H9 (cell line): ENCODE measurements at regions not wholly inside any gene's neighbourhood (a gene's known extent, or its start where the extent isn't known, plus 50 kb on each side); places are given as distances from the start of the nearest gene placed in this dataset.

Source experiments
- DNase-seq: peaks from one replicate; pipeline ENCODE4 v3.0.0-alpha.2; 2017
- H2AFZ ChIP-seq: one replicate; pipeline ENCODE4 v1.6.1; 2013; ENCODE audit warnings: mild to moderate bottlenecking, low read length, control low read depth, moderate library complexity
- H2AK5ac ChIP-seq: 2 replicates; pipeline ENCODE4 v1.6.1; 2013; ENCODE audit warnings: low read length, control low read depth, mixed read lengths; ENCODE audit not compliant: insufficient read length
- H2BK120ac ChIP-seq: one replicate; pipeline ENCODE4 v1.6.1; 2013; ENCODE audit warnings: low read depth, mild to moderate bottlenecking, low read length, control low read depth, inconsistent platforms; ENCODE audit not compliant: poor library complexity, severe bottlenecking
- H2BK12ac ChIP-seq: 2 replicates; pipeline ENCODE4 v1.6.1; 2013; ENCODE audit warnings: low read length, control low read depth, mixed read lengths, low read depth; ENCODE audit not compliant: insufficient read length
- H2BK15ac ChIP-seq: 2 replicates; pipeline ENCODE4 v1.6.1; 2013; ENCODE audit warnings: low read depth, low read length, control low read depth
- H2BK20ac ChIP-seq: one replicate; pipeline ENCODE4 v1.6.1; 2013; ENCODE audit warnings: low read depth, mild to moderate bottlenecking, low read length, control low read depth, inconsistent platforms; ENCODE audit not compliant: poor library complexity, severe bottlenecking
- H2BK5ac ChIP-seq: 2 replicates; pipeline ENCODE4 v1.6.1; 2013; ENCODE audit warnings: low read length, control low read depth, mixed read lengths; ENCODE audit not compliant: insufficient read length
- H3K14ac ChIP-seq: 2 replicates; pipeline ENCODE4 v1.6.1; 2013; ENCODE audit warnings: low read length, control low read depth; ENCODE audit not compliant: insufficient read depth
- H3K18ac ChIP-seq: 2 replicates; pipeline ENCODE4 v1.6.1; 2013; ENCODE audit warnings: low read depth, mild to moderate bottlenecking, mixed read lengths, low read length, control low read depth; ENCODE audit not compliant: insufficient read length
- H3K23ac ChIP-seq: 2 replicates; pipeline ENCODE4 v1.6.1; 2013; ENCODE audit warnings: low read length, control low read depth, mixed read lengths, low read depth; ENCODE audit not compliant: insufficient read length
- H3K23me2 ChIP-seq: 2 replicates; pipeline ENCODE4 v1.6.1; 2013; ENCODE audit warnings: low read depth, mild to moderate bottlenecking, mixed read lengths, low read length, control low read depth; ENCODE audit not compliant: insufficient read length, poor library complexity, severe bottlenecking
- H3K27ac ChIP-seq: 2 replicates; pipeline ENCODE4 v1.5.1; 2013; ENCODE audit warnings: low read length, control low read depth, mixed read lengths, low read depth; ENCODE audit not compliant: insufficient read length
- H3K27me3 ChIP-seq: 2 replicates; pipeline ENCODE4 v1.6.1; 2013; ENCODE audit warnings: low read length, control low read depth, inconsistent platforms; ENCODE audit not compliant: insufficient read depth
- H3K4ac ChIP-seq: 2 replicates; pipeline ENCODE4 v1.6.1; 2013; ENCODE audit warnings: low read depth, mild to moderate bottlenecking, control low read depth, inconsistent platforms, low read length, moderate library complexity
- H3K4me1 ChIP-seq: 2 replicates; pipeline ENCODE4 v1.6.1; 2013; ENCODE audit warnings: low read length, control low read depth, inconsistent platforms; ENCODE audit not compliant: insufficient read depth
- H3K4me2 ChIP-seq: 2 replicates; pipeline ENCODE4 v1.6.1; 2013; ENCODE audit warnings: low read length, control low read depth, mixed read lengths; ENCODE audit not compliant: insufficient read length, insufficient read depth
- H3K56ac ChIP-seq: 2 replicates; pipeline ENCODE4 v1.6.1; 2013; ENCODE audit warnings: low read depth, mild to moderate bottlenecking, mixed read lengths, low read length, control low read depth; ENCODE audit not compliant: insufficient read length
- H3K79me1 ChIP-seq: 2 replicates; pipeline ENCODE4 v1.6.1; 2013; ENCODE audit warnings: low read depth, mild to moderate bottlenecking, moderate library complexity, low read length, control low read depth, inconsistent platforms; ENCODE audit not compliant: insufficient read depth, poor library complexity, severe bottlenecking
- H3K79me2 ChIP-seq: 2 replicates; pipeline ENCODE4 v1.6.1; 2013; ENCODE audit warnings: low read length, control low read depth, inconsistent platforms; ENCODE audit not compliant: insufficient read depth
- H3K9ac ChIP-seq: 2 replicates; pipeline ENCODE4 v1.6.1; 2013; ENCODE audit warnings: low read length, control low read depth, mixed read lengths; ENCODE audit not compliant: insufficient read length; ENCODE audit errors: extremely low read depth
- H3K9me3 ChIP-seq: one replicate; pipeline ENCODE4 v1.6.1; 2013; ENCODE audit warnings: low read depth, low read length, inconsistent platforms; ENCODE audit not compliant: control insufficient read depth
- H3T11ph ChIP-seq: one replicate; pipeline ENCODE4 v1.6.1; 2013; ENCODE audit warnings: mild to moderate bottlenecking, low read length, control low read depth, inconsistent platforms
- H4K20me1 ChIP-seq: one replicate; pipeline ENCODE4 v1.6.1; 2013; ENCODE audit not compliant: control insufficient read depth, insufficient read length, insufficient read depth
- H4K5ac ChIP-seq: 2 replicates; pipeline ENCODE4 v1.6.1; 2013; ENCODE audit warnings: low read depth, mild to moderate bottlenecking, mixed read lengths, low read length, control low read depth; ENCODE audit not compliant: insufficient read length
- H4K8ac ChIP-seq: replicated peaks from 2 replicates; pipeline ENCODE4 v1.6.1; 2013; ENCODE audit warnings: low read length, control low read depth, mixed read lengths, low read depth; ENCODE audit not compliant: insufficient read length
- H4K91ac ChIP-seq: 2 replicates; pipeline ENCODE4 v1.6.1; 2013; ENCODE audit warnings: low read depth, mild to moderate bottlenecking, moderate library complexity, mixed read lengths, low read length, control low read depth; ENCODE audit not compliant: insufficient read length
- H3K27ac Mint-ChIP-seq, 3 experiments: 2 replicates in 2 of 3; 3 replicates in 1 of 3; pipeline ENCODE4 v1.8.0; 2020 to 2021; ENCODE audit warnings: mixed read lengths in 3 of 3, mild to moderate bottlenecking in 1 of 3, moderate library complexity in 1 of 3
- H3K27me3 Mint-ChIP-seq: 2 replicates; pipeline ENCODE4 v1.8.0; 2021; ENCODE audit warnings: low read depth, mild to moderate bottlenecking, moderate library complexity, mixed read lengths
- H3K36me3 Mint-ChIP-seq, 3 experiments: 2 replicates in 2 of 3; 3 replicates in 1 of 3; pipeline ENCODE4 v1.8.0; 2020 to 2021; ENCODE audit warnings: low read depth in 3 of 3, mixed read lengths in 3 of 3; ENCODE audit not compliant: insufficient read depth in 1 of 3
- H3K4me1 Mint-ChIP-seq, 2 experiments: 2 replicates each; pipeline ENCODE4 v1.8.0; 2020; ENCODE audit warnings: mixed read lengths in 2 of 2
- H3K4me3 Mint-ChIP-seq, 2 experiments: 2 replicates in 1 of 2; 3 replicates in 1 of 2; pipeline ENCODE4 v1.8.0; 2020 to 2021; ENCODE audit warnings: mild to moderate bottlenecking in 2 of 2, mixed read lengths in 2 of 2, moderate library complexity in 1 of 2
- H3K9me3 Mint-ChIP-seq, 2 experiments: 2 replicates in 1 of 2; 3 replicates in 1 of 2; pipeline ENCODE4 v1.8.0; 2020; ENCODE audit warnings: mild to moderate bottlenecking in 2 of 2, mixed read lengths in 2 of 2, moderate library complexity in 1 of 2
- WGBS: extraction: QIAGEN DNeasy Blood & Tissue Kit; methylation state at CpG from one replicate; pipeline ENCODE4 v1.1.7; 2013; ENCODE audit warnings: missing lambda C conversion rate, low lambda C conversion rate, mixed read lengths; ENCODE audit not compliant: insufficient read length; ENCODE audit errors: extremely low coverage; 5-methylcytosine and 5-hydroxymethylcytosine counted together
- TF ChIP-seq, protein P1 (sequence below): fragments of 200-600 bp; sonication (generic); conservative IDR thresholded peaks from 3 replicates; pipeline ENCODE4 v1.8.0; 2021; ENCODE audit warnings: antibody characterized with exemption, mild to moderate bottlenecking

DNA sequence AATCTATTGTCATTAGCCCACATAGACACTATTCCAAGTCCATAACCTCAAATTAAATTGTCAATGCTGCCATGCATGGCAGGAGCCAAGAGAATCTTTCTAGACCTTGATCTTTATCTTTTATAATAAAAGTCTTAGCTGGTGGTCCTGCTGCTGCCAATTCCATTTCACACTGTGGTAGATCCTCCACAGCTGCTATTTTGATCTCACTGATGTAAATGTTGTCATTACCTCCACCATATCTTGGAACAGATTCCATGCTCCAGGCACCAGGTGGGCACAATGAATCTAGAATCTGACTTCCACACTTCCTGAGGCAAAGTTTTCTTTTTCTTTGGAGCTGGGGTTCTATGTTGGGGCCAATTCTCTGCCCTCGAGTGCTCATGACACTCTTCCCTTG lies 161.2 kb downstream of the TMTC3 start:
- H3K9ac ChIP-seq = no peak overlapping the region
- 0 out of 4 replicates have a peak, but pooled peaks cover 0 to 2% of the 10 kb centered on the region in 2 experiments for H3K4me1 Mint-ChIP-seq
- no peak overlapping the region for H3K27ac ChIP-seq
- no peak overlapping the region for H3K27ac Mint-ChIP-seq
- no peaks in the 10 kb centered on the region for H3K27me3 ChIP-seq
- no peak overlapping the region for H3T11ph ChIP-seq
- no peak overlapping the region for H4K8ac ChIP-seq
- no peak overlapping the region for H2BK20ac ChIP-seq
- H2BK120ac ChIP-seq = no peak overlapping the region
- H2BK15ac ChIP-seq = no peak overlapping the region
- H3K9me3 ChIP-seq = no peaks in the 10 kb centered on the region
- H3K4me3 Mint-ChIP-seq = no peak overlapping the region
- no peaks in the 10 kb centered on the region for H3K79me1 ChIP-seq
- no peaks in the 10 kb centered on the region for H3K23me2 ChIP-seq
- H2AK5ac ChIP-seq = no peak overlapping the region
- H4K5ac ChIP-seq = no peak overlapping the region
- no peak overlapping the region for H2AFZ ChIP-seq
- no peaks in the 10 kb centered on the region for H3K27me3 Mint-ChIP-seq
- no peaks in the 10 kb centered on the region for H3K4me1 ChIP-seq
- H2BK5ac ChIP-seq = no peak overlapping the region
- H3K56ac ChIP-seq = no peak overlapping the region
- H4K91ac ChIP-seq = no peak overlapping the region
- H3K9me3 Mint-ChIP-seq = no peaks in the 10 kb centered on the region
- H3K4ac ChIP-seq = no peak overlapping the region
- DNase-seq = no peak
- no peak overlapping the region for H3K18ac ChIP-seq
- H2BK12ac ChIP-seq = no peak overlapping the region
- H3K4me2 ChIP-seq = no peak overlapping the region
- TF ChIP-seq, protein P1, sequence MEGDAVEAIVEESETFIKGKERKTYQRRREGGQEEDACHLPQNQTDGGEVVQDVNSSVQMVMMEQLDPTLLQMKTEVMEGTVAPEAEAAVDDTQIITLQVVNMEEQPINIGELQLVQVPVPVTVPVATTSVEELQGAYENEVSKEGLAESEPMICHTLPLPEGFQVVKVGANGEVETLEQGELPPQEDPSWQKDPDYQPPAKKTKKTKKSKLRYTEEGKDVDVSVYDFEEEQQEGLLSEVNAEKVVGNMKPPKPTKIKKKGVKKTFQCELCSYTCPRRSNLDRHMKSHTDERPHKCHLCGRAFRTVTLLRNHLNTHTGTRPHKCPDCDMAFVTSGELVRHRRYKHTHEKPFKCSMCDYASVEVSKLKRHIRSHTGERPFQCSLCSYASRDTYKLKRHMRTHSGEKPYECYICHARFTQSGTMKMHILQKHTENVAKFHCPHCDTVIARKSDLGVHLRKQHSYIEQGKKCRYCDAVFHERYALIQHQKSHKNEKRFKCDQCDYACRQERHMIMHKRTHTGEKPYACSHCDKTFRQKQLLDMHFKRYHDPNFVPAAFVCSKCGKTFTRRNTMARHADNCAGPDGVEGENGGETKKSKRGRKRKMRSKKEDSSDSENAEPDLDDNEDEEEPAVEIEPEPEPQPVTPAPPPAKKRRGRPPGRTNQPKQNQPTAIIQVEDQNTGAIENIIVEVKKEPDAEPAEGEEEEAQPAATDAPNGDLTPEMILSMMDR = no peak
- no peak overlapping the region for H3K14ac ChIP-seq
- no peak overlapping the region for H3K23ac ChIP-seq
- WGBS = no CpG with 5 or more reads among the region's 1 CpG
- no peaks in the 10 kb centered on the region for H3K79me2 ChIP-seq
- no peaks in the 10 kb centered on the region for H4K20me1 ChIP-seq
- no peaks in the 10 kb centered on the region for H3K36me3 Mint-ChIP-seq
